ENCODE measurements at regions not wholly inside any gene's neighbourhood (a gene's known extent, or its start where the extent isn't known, plus 50 kb on each side); places are given as distances from the start of the nearest gene placed in this dataset.

DNA sequence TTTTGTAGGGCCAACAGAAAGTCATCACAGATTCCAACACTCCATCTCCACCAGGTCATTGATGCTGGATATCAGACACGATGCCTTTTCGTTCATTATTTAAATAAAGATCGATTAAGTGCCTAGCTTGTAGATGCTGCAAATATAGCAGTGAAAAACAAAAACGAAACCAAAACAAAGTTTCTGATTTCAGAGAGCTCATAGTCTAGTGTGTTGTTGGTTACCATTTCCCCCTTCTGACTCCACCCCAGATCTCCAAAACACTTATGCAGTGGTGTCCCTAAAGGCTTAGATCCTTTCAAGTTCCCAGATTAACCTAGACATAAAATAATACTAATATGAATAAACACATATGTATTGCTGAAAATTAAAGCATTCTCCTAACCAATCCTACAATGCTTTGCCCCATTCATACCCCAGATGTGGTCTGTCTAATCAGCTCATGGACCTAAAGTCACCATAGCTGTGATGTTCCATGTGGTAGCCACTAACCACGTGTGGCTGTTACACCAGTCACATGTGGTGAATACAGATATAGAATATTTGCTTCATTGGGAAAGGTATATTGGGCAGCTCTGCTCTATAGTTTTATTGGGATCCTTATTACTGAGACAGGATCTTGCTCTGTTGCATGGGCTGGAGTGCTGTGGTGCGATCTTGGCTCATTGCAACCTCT lies 787.2 kb downstream of the TDRD15 start:
- no peak overlapping the region for H3K4me3 ChIP-seq
- H3K36me3 ChIP-seq: no peaks in the 10 kb centered on the region
- TF ChIP-seq POLR2AphosphoS5 (IDR thresholded peaks at IDR 0.05): no peak
- TF ChIP-seq POLR2A (IDR thresholded peaks at IDR 0.05): no peak
- TF ChIP-seq, protein P1, sequence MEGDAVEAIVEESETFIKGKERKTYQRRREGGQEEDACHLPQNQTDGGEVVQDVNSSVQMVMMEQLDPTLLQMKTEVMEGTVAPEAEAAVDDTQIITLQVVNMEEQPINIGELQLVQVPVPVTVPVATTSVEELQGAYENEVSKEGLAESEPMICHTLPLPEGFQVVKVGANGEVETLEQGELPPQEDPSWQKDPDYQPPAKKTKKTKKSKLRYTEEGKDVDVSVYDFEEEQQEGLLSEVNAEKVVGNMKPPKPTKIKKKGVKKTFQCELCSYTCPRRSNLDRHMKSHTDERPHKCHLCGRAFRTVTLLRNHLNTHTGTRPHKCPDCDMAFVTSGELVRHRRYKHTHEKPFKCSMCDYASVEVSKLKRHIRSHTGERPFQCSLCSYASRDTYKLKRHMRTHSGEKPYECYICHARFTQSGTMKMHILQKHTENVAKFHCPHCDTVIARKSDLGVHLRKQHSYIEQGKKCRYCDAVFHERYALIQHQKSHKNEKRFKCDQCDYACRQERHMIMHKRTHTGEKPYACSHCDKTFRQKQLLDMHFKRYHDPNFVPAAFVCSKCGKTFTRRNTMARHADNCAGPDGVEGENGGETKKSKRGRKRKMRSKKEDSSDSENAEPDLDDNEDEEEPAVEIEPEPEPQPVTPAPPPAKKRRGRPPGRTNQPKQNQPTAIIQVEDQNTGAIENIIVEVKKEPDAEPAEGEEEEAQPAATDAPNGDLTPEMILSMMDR (IDR thresholded peaks at IDR 0.05): no peak
- no peaks in the 10 kb centered on the region for H3K9me3 ChIP-seq
- no peaks in the 10 kb centered on the region for H3K4me1 ChIP-seq (replicated peaks)
- 86% methylated on average over 6 of the region's 6 CpGs for WGBS
- intact Hi-C loops (cut with DNase I): no loop called here
- DNase-seq (ENCODE audit: low spot score): no peak
- H3K27ac ChIP-seq: no peak overlapping the region
- H3K27me3 ChIP-seq (replicated peaks; ENCODE audit: insufficient read depth): no peaks in the 10 kb centered on the region

DNA sequence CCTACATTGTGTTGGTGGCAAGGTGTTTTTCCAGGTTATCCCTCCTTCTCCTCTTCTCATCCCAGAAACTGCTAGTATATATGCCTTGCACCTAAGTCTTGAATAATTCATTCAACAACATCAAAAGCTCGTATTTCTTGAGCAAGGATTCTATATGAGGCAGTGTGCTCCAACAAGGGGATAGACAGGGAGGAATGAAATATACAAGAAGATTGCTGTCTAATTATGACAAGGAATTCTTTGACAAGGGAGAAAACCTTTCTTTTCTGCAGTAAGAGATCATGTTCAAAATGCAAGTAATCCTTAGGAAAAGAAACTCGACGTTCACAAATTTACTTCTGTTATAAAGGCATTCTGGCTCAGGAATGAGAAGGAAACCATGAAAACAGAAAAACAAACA lies 788.6 kb downstream of the TDRD15 start:
- 84% methylated on average over 3 of the region's 3 CpGs for WGBS
- DNase-seq (ENCODE audit: low spot score): no peak

DNA sequence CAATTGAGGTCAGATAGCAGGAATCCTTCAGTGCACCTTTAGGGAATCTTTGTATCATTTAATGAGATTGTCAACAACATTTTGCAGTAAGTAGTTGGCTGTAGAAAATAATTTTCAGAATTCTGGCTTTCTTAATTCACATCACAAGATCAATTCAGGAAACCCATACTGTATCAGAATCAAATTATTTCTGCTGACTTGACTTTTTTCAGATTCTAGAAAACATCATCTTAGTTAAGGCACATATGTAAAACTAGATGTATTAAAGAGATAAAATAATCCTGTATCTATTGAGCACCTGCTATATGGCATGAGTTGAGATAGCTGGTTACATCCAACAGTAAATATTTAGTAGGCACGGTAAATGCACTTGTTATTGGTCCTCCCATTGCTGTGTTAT lies 791.4 kb downstream of the TDRD15 start:
- Histone ChIP-seq H3K9me3 (no peaks in the 10 kb centered on the region), H3K4me1 (replicated peaks) (no peaks in the 10 kb centered on the region), H3K27ac (no peak overlapping the region), H3K27me3 (replicated peaks; ENCODE audit: insufficient read depth) (no peaks in the 10 kb centered on the region), H3K36me3 (no peaks in the 10 kb centered on the region), H3K4me3 (no peak overlapping the region)
- 88% methylated on average over 1 of the region's 1 CpG for WGBS
- DNase-seq (ENCODE audit: low spot score): no peak
- intact Hi-C loops (cut with DNase I): no loop called here
- TF ChIP-seq, protein P1 (IDR thresholded peaks at IDR 0.05): no peak
- TF ChIP-seq POLR2A (IDR thresholded peaks at IDR 0.05): no peak
- TF ChIP-seq POLR2AphosphoS5 (IDR thresholded peaks at IDR 0.05): no peak

More for the DNA sequence above, 788.6 kb downstream of the TDRD15 start:
- Histone ChIP-seq H3K36me3 (no peaks in the 10 kb centered on the region), H3K9me3 (no peaks in the 10 kb centered on the region), H3K27me3 (replicated peaks; ENCODE audit: insufficient read depth) (no peaks in the 10 kb centered on the region), H3K4me3 (no peak overlapping the region), H3K4me1 (replicated peaks) (no peaks in the 10 kb centered on the region), H3K27ac (no peak overlapping the region)
- intact Hi-C loops (cut with DNase I): no loop called here
- TF ChIP-seq POLR2AphosphoS5 (IDR thresholded peaks at IDR 0.05): no peak
- TF ChIP-seq POLR2A (IDR thresholded peaks at IDR 0.05): no peak
- TF ChIP-seq, protein P1 (IDR thresholded peaks at IDR 0.05): no peak

DNA sequence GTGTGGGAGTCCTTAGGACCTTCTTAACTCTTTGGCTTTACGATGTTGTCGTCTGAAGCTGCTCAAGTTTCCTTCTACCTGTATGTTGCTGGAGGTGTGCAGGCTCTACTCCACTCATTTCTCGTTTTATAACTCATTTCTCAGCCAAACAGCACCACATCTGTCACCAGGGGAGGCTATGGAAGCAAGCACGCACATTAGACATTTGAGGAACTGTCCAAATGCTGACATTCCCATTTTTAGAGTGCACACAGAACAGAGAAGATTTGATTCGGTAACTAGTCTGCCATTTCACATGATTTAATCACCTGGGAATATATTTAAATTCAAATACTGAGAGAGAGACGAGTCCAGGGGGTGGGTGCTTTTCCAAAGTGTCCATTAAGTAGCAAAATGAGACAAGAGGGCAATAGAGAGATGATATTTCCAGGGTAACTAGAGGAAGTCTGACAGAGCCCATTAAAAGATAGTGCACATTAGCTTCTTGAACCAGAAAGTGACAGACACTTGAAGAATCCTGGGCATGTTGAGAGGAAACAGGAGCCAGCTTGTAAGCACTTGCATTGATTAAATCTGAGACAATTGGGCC lies 793.3 kb downstream of the TDRD15 start:
- H3K27ac ChIP-seq: no peak overlapping the region
- no peaks in the 10 kb centered on the region for H3K27me3 ChIP-seq (replicated peaks; ENCODE audit: insufficient read depth)
- TF ChIP-seq POLR2A (IDR thresholded peaks at IDR 0.05): no peak
- no peak for TF ChIP-seq POLR2AphosphoS5 (IDR thresholded peaks at IDR 0.05)
- TF ChIP-seq, protein P1 (IDR thresholded peaks at IDR 0.05): no peak
- no peak overlapping the region for H3K4me3 ChIP-seq
- DNase-seq (ENCODE audit: low spot score): no peak
- no peaks in the 10 kb centered on the region for H3K4me1 ChIP-seq (replicated peaks)
- WGBS: 35% methylated on average over 6 of the region's 6 CpGs
- H3K9me3 ChIP-seq: no peaks in the 10 kb centered on the region
- no peaks in the 10 kb centered on the region for H3K36me3 ChIP-seq
- intact Hi-C loops (cut with DNase I): no loop called here

DNA sequence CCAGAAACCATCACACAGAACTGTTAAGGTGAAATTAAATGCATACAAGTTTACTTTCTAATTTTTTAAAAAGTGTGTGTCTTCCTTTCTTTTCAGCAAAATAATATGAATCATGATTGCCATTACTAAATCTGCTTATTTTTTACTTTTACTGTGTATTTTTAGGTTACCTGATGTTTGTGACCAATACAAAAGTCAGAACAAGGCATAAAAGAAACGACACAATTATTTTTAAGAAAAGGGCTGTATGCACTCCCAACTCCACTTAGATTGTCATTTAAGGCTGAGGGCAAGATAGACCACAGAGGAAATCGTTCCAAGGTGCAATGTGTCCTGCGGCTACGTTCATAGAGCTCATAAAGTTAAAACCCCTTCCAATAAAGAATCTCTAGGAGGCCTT lies 797.0 kb downstream of the TDRD15 start:
- intact Hi-C loops (cut with DNase I): no loop called here
- DNase-seq (ENCODE audit: low spot score): no peak
- Histone ChIP-seq H3K4me3 (no peak overlapping the region), H3K4me1 (replicated peaks) (no peaks in the 10 kb centered on the region), H3K27ac (no peak overlapping the region), H3K9me3 (no peaks in the 10 kb centered on the region), H3K36me3 (no peaks in the 10 kb centered on the region), H3K27me3 (replicated peaks; ENCODE audit: insufficient read depth) (no peaks in the 10 kb centered on the region)
- TF ChIP-seq, protein P1 (IDR thresholded peaks at IDR 0.05): no peak
- TF ChIP-seq POLR2AphosphoS5 (IDR thresholded peaks at IDR 0.05) (no peak), POLR2A (IDR thresholded peaks at IDR 0.05) (no peak)
- WGBS: 16% methylated on average over 4 of the region's 4 CpGs
